GM18907 (cell line): ENCODE measurements at regions not wholly inside any gene's neighbourhood (a gene's known extent, or its start where the extent isn't known, plus 50 kb on each side); places are given as distances from the start of the nearest gene placed in this dataset.

Experiments used
- ATAC-seq: cut with Tn5 transposase; IDR thresholded peaks from one replicate; pipeline ENCODE4 v1.9.1; 2021; ENCODE audit warnings: mild to moderate bottlenecking, moderate library complexity; ENCODE audit not compliant: unreplicated experiment

DNA sequence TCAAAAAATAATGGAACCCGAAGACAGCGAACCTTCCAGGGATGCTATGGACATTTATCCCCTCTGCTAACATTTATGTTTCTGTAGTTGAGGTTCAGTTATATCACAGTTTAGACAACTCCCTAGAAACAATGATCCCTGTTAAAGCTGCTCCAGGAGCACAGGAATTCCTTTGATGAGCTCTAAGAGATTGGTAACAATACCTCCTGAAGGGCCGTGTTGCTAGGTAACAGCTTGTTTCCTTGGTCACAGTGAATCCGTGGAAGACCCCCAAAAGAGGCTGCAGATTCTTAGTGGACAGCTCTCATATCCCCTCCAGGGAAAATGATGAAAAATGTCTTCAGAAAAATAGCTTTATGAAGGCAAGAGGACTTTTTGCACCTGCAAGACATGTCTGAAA lies 160.2 kb downstream of the SERPINI1 start:
- ATAC-seq = no peak

DNA sequence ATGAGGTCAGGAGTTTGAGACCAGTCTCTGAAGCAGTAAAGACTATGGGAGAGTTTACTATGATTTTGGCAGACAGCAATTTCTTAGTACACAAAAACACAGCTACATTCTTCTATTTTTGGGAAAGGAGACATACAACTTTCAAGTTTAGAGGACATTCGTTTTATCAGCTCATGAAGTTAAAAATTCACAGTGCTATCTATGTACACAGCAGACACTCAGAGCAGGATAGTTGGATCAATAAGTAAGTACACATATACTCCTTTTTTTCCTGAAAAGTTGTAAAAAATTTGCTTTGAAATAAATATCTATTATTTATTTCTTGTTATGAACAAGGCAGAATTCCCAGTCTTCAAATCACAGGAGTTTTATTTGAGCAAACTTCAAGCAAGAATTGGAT lies 159.7 kb downstream of the SERPINI1 start:
- no peak for ATAC-seq

DNA sequence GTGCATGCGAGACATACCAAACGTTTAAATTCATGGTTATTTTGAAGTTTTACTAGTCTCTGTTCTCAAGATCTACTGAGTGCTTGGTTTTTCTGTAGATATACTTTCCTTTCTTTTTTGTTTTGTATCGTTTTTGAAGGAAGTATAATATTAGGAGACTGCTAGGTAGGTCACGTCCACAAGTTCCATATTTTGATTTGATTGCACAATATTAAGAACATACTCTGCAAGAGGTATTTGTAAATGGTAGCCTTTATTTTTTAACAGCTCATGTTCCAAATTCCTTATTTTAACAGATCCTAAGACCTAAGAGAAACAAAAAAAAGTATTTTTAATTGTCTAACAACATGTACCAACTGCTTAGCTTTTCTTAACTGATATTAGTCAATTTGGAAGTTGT lies 156.7 kb downstream of the SERPINI1 start:
- ATAC-seq = no peak

DNA sequence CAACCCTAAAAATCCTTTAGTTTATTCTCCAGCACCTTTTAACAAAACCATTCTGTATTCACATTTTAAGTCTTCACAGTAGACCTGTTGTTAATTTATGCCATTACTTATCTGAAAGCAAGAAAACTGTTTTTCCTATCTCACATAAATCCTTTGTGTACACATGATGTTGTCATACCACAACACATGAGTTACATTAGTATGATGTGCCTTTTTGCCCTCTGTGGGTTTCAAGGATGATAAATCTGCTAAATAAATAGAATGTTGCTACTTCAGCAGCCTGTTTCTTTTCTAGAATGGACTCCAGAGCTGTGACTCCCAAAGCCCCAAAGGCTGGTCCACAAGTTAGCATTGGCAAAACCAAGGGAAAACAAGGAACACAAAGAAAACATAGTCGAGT lies 151.6 kb downstream of the SERPINI1 start:
- ATAC-seq = no peak

DNA sequence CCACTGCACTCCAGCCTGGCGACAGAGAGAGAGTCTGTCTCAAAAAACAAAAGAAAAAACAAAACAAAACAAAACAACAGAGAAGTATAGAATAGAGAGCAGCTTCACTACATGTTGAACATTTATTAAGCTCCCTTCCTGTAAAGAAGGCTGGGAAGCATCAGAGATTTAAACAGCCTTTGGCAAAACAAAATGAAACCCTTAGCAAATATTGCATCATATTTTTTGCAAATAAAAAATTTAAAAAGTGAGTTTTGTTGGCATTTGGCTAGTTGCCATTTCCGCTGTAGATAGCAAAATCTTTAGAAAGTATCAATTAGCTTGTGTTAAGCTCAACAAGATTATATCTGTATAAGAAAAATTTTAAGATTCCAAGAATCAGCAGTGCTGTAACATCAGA lies 151.2 kb downstream of the SERPINI1 start:
- ATAC-seq = no peak

DNA sequence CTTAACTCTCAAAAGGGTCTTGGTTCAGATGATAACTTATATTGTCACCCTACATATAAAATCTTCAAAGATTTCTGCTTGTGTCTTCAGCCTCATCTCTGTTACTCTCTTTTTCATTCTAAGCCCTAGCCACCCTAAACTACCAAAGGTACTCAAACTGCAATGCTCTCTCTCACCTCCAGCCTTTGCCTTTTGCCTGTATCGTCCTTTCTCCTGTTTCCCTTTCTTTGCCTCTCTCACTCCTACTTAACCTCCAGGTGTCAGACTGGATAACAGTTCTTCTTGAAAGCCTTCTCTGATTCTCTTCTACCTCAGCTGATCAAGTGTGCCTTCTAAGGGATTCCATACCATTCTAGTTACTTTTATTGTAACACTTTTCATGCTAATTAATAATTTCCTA lies 149.8 kb downstream of the SERPINI1 start:
- no peak for ATAC-seq

DNA sequence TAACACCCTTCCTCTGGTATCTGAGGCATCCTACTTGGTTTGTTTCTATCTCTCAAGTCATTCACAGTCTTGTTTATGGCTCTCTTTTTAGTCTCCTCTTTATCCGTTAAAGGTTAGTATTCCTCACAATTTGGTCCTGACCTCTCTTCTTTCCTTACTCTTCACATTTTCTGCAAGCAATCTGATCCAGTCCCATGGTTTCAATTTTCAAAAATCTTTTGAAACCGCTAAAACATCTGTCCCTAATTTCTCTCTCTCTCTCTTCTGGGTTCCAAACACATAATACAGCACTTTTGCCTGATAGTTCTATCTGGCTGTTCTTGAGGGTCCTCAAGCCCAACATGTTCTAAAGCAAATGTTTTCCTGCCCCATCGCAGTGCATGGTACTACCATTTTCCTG lies 149.0 kb downstream of the SERPINI1 start:
- ATAC-seq = no peak

DNA sequence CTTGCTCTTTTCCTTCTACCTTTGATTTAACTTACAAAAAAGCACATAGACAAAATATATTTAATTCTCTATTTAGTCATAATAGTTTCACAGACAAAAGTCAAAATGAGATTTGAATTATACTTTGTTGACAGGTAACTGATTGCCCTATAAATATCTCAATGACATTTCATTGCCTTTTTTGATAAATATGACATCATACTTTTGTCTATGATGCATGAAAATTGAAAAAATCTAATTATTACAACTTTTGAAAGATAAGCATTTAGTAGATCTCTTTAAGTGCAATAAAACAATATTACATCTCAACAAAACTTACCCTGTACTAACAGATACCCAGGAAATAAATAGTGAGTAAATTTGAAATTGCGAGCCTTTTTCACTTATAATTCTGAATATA lies 147.9 kb downstream of the SERPINI1 start:
- ATAC-seq = no peak

DNA sequence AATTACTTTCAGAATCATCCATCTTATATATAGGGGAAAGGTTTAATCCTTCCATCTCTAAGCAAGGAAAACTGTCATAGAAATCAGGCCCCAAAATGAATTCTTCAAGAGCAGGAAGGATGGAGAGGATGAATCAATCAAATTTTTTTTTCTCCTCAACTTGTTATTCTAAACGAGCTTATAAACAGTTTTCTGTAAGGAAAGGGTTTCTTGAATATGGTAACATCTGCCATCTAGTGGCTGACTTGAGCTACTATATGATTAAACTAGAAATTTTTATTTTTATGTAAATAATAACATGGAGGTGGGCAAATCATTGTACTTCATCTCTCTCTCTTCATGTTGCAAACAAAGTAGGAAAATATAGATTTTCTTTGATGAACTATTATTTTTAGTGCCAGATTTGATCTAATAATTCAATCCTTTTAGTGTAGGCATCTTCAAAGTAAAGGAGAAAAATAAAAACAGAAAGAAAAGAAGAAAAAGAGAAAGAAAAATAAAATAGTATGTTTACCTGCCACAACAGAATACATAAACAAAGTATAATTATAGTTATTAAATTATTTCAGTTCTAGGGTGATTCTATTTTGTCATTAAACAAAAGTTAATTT lies 146.6 kb downstream of the SERPINI1 start:
- peak; percentile 91 for ATAC-seq

DNA sequence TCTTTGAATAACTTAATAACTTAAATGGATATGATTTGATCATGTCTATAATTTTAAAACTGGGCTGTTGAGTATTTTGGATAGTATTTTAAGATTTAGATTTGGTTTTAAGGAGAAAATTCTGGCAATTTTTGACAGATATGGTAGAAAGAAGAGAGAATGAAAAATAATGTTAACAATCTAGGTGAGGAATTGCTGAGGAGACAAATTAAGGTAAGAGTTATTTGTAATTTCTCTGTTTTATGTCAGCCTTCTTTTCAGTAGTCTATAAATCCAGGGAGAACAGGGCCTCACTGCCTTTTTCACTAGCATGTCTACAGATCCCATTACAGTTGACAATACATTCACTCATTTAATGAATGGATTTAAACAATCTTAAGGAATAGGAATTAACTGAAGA lies 144.7 kb downstream of the SERPINI1 start:
- ATAC-seq = no peak

DNA sequence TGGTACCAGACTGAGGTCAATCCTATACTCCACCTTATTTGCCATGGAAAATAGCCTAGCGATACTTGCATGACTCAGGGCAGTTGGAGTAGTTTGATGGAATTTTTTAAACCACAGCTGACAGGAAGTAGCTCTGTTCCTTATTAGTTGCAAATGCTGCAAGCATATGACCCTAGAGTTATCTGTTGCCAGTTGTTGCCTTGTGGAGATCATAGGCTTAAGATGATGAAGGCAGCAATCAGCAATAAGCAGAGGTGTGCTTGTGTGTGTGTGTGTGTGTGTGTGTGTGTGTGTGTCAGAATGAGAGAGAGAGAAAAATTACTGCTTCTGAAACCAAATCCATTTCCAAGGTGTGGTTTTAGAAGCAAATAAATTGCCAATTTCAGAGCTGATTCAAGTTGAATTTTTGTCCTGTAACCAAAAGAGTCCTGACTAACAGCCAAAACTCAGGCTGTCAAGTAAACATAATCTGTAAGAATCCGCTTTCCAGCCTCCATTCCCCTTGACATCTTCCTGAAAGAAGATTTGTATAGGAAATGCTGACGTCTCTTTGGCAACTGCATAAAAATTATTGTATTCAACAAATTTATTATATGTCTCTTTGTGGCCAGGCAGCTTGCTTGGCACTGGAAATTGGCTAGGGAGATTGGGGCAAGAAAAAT lies 141.2 kb downstream of the SERPINI1 start:
- ATAC-seq = no peak
